GM21367 (cell line): ENCODE measurements at regions not wholly inside any gene's neighbourhood (a gene's known extent, or its start where the extent isn't known, plus 50 kb on each side); places are given as distances from the start of the nearest gene placed in this dataset.
"Not testable (repeated sequence)": the region's sequence is repeated elsewhere in the genome, so short reads cannot be mapped to it uniquely, and the experiment has no call there.

Experiments
- ATAC-seq: cut with Tn5 transposase; IDR thresholded peaks from one replicate; pipeline ENCODE4 v1.9.1; 2021; ENCODE audit not compliant: unreplicated experiment

DNA sequence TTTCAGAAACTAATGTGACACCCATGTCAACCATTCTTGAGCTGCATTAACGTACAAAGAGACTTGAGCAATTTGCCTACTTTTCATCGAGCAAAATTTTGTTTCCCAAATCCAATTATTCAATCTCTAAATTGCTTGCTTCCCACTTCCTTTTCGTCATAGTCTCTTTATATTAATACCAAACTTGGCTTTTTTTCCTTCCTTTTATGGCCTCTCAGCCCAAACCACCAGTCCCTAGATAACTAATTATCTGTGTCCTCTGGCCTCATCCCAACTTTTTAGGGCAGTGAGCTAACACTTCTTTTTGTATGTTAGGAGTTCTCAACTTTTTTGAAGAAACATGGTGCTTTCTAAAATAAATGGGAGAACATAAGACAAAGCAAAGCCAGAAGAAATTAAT lies 155.5 kb upstream of the S1PR3 start:
- no peak for ATAC-seq

- no peak for ATAC-seq
Measured at GRCh38 chr9:88837731-88838130, 153.5 kb upstream of the S1PR3 start.

DNA sequence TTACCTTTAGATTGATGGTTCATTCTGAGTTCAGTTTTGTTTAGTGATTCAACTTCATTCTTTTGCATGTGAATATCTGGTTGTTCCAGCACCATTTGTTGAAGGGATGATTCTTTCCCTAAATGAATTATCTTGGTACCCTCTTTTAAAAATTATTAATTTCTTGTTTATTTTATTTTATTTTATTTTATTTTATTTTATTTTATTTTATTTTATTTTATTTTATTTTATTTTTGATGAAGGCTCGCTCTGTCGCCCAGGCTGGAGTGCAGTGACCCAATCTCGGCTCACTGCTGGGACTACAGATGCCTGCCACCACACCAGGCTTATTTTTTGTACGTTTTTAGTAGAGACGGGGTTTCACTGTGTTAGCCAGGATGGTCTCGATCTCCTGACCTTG lies 141.4 kb upstream of the S1PR3 start:
- not testable (repeated sequence) for ATAC-seq

DNA sequence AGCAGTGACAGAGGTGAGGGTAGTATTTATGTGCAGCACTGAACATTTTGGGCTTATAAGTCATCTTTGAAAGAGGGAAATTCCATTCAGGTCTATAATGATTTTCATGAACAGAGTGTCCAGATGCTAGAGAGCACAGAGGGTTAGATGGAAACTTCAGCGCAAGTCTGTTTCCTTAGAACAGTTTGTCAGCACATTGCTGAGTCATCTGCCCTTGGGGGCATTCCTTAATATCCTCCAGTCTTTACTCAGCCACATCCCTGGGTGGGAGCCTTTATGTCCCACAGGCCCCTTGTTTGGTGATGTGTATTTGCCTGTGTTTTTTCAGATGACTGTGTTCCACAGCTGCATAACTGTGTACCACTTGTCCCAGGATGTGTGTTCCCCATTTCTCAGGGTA lies 138.5 kb upstream of the S1PR3 start:
- ATAC-seq: no peak

- ATAC-seq: no peak
Measured at GRCh38 chr9:88870627-88871026, 120.6 kb upstream of the S1PR3 start.

- ATAC-seq: no peak
Measured at GRCh38 chr9:88871669-88872068, 119.6 kb upstream of the S1PR3 start.

- ATAC-seq: no peak
Measured at GRCh38 chr9:88872192-88872946, 118.9 kb upstream of the S1PR3 start.

DNA sequence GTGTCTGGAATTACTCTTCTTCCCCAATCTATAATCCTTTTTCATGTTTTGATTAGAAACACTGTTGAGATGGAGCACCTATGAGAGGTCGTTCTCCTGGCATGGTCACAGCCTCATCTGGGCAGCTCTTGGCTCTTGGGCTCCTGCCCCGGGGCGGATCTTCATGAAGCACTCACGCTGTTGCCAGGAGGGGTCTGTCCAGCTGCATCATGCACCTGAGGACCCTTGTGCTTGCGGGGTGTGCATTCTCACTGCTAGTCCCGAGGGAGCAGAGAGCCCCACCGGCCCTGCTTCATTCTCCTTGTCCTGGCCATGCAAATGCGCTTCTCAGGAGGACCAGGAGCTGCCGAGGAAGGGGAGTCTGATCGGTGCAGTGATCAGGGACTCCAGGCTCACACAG lies 117.6 kb upstream of the S1PR3 start:
- ATAC-seq: no peak

DNA sequence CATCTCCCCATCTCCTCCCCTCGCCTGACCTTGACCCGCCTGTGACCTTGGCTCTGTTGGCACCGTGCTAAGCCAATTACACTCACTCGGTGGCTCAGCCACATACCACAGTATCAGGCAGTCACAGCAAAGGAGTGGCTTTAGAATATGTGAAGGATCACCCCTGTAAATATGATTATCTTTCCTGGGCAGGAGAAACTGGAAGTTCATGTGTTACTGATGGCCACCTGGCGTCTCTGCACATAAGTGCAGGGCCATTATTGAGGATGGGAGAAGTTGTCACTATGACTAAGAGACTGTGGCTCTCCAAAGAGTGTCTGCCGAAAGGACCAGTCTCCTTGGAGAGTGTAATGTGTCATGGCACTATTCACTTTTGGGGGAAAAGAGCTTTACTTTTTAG lies 116.9 kb upstream of the S1PR3 start:
- ATAC-seq: no peak

DNA sequence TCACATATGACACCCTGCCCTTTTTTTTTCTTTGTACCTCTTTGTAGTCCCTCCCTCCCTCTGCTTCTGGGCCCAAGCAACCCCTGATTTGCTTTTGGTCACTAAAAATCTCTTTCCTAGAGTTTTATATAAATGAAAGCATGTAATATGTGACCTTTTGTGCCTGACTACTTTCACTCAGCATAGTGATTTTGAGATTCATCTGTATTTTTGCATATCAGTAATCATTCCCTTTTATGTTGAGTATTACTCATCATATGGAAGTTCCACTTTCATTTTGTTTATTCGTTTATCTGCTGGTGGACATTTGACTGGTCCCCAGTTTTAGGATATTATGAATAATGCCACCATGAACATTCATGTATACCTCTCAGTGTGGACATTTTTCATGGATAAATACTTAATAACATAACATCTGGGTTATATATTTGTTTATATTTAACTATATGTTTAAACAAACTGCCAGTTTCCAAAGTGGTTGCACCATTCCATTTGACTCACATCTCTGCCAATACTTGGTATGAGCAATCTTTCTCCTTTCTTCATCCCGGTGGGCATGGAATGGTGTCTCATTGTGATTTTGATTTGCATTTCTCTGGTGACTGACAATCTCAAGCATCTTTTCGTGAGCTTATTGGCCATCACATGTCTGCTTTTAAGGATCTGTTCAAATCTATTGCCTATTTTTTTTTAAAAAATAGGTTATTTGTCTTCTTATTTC lies 115.7 kb upstream of the S1PR3 start:
- ATAC-seq: no peak

DNA sequence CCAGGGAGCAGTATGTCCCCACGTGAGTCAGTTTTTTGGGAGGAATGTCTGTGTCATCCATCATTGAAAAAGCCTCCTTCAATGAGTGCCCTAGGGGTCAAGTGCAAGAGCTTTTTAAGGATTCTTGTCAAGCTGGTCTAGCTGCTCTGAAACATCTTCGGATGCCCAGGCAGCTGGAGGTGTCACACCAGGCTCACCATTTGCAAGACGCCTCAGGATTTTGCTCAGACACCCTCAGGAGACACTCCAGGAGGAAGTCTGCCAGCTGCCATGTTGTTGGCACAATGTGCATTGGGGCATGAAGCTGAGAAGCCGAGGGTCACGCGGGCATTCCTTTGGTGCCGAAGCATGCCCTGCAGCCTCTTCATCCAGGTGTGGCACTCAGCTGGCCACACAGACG lies 111.1 kb upstream of the S1PR3 start:
- no peak for ATAC-seq

DNA sequence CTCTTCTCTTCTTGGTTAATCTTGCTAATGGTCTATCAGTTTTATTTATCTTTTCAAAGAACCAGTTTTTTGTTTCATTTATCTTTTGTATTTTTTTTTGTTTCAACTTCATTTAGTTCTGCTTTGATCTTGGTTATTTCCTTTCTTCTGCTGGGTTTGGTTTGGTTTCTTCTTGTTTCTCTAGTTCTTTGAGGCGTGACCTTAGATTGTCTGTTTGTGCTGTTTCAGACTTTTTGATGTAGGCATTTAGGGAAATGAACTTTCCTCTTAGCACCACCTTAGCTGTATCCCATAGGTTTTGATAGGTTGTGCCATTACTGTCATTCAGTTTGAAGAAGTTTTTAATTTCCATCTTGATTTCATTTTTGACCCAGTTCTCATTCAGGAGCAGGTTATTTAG lies 107.0 kb upstream of the S1PR3 start:
- ATAC-seq: not testable (repeated sequence)

DNA sequence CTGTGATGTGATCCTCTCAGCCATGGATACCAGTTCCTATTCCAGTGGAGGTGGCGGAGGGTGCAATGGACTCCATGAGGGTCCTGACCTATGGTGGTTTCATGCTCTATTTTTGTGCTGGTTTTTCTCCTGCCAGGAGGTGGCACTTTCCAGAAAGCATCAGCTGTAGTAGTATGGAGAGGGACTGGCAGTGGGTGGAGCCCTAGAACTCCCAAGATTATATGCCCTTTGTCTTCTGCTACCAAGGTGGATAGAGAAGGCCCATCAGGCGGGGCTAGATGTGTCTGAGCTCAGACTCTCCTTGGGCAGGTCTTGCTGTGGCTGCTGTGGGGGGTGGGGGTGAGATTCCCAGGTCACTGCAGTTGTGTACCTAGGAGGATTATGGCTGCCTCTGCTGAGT lies 104.5 kb upstream of the S1PR3 start:
- not testable (repeated sequence) for ATAC-seq

- ATAC-seq: no peak
Measured at GRCh38 chr9:88889386-88889785, 101.9 kb upstream of the S1PR3 start.

- no peak for ATAC-seq
Measured at GRCh38 chr9:88890546-88890945, 100.7 kb upstream of the S1PR3 start.

- ATAC-seq: no peak
Measured at GRCh38 chr9:88891040-88891439, 100.2 kb upstream of the S1PR3 start.

DNA sequence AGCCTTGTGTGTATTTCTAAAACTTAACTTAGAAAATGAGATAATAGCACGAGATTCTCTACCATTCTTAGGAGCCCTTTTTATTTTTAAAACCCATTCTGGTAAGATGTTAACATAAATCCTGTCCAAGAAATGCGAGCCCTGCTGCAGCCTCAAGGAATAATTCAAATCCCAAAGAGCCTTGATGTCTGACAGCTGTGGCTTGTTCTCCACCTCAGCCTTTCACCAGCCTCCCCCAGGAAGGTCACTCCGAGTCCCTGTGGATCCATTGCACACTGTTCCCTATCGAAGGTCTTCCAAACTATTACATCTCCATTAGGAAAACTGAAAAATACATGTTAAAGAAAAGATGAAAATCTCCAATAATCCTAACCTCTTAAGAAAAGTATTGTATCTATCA lies 98.5 kb upstream of the S1PR3 start:
- ATAC-seq: no peak

DNA sequence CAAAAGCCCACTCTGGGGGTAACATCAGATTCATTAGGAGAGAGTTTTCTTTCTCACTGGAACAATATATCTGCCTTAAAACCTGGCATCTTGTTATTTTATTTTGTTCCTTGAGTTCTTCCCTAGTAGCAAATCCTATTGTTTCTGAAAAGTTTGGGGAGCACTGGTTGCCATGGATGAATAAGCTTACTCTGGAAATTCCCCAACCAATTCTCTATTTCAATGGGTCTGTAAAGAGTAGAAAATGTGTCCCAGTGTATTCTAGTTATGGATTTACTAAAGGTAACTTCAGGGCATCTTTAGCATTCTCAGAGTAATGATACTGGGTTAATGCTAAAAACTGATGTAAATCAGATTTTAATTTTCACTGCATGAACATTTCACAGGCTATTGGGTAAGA lies 94.2 kb upstream of the S1PR3 start:
- no peak for ATAC-seq

DNA sequence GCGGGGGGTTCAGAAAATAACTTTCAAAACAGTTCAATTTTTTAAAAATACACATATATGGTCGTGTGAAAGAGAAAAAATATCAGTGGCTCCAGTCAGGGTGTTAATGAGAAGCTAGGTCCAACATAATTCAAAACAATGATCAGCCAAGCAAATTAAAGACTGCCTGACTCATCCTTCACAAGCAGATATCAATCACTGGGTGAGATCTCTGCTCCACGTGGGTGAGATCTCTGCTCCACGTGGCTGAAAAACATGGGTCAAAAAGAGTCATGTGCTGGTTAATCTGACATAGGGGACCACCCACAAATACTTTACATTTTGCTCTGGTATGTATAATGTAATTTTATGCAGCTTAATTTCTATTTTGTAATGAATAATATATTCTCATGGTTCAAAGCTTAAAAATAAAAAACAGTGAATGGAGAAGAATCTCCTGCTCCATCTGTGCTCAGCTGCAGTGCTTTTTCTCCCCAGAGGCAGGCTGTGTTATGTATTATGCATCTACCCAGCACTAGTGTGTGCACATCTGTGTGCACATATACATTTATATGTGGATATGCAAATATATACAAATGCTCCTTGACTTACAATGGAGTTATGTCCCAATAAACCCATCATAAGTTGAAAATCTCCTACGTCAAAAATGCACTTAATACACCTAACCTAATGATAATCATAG lies 93.1 kb upstream of the S1PR3 start:
- no peak for ATAC-seq

GRCh38 chr9:88905506-88905905 lies 85.8 kb upstream of the S1PR3 start:
- ATAC-seq: no peak

- no peak for ATAC-seq
Measured at GRCh38 chr9:88915916-88916315, 75.4 kb upstream of the S1PR3 start.

DNA sequence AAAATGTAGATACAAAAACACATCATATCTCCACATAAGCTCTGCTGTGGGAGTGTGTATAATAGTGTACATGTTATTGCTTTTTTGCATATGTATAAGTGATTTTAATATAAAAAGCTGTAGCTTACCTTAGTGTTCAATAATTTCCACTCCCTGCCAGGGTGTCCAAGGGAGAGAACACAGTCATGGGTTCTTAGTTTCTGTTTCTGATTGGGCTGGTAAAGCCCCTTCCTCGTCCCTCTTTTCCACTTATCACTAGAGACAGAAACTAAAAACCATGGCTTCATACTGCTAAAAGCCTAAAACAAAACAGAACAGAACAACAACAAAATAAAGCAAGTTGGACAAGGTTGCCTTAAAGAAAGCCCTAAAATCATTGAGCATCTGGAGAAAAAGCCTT lies 74.4 kb upstream of the S1PR3 start:
- ATAC-seq: no peak
